ENCODE measurements at regions not wholly inside any gene's neighbourhood (a gene's known extent, or its start where the extent isn't known, plus 50 kb on each side); places are given as distances from the start of the nearest gene placed in this dataset.

GRCh38 chr2:2572393-2573204, 241.5 kb upstream of the MYT1L start:
- DNase-seq: no peak

GRCh38 chr2:2571301-2572150, 240.5 kb upstream of the MYT1L start:
- DNase-seq: no peak

- DNase-seq: no peak
These were observed 239.8 kb upstream of the MYT1L start for GRCh38 chr2:2570871-2571270.

GRCh38 chr2:2570360-2570759, 239.3 kb upstream of the MYT1L start:
- no peak for DNase-seq

GRCh38 chr2:2569836-2570235, 238.8 kb upstream of the MYT1L start:
- DNase-seq: no peak

GRCh38 chr2:2569306-2569705, 238.2 kb upstream of the MYT1L start:
- no peak for DNase-seq

GRCh38 chr2:2568411-2568810, 237.3 kb upstream of the MYT1L start:
- DNase-seq: no peak

GRCh38 chr2:2567776-2568175, 236.7 kb upstream of the MYT1L start:
- DNase-seq: no peak

- no peak for DNase-seq
These were observed 235.6 kb upstream of the MYT1L start for GRCh38 chr2:2566396-2567323.

GRCh38 chr2:2565671-2566070, 234.6 kb upstream of the MYT1L start:
- DNase-seq: no peak

- no peak for DNase-seq
These were observed 233.4 kb upstream of the MYT1L start for GRCh38 chr2:2564300-2565078.

- no peak for DNase-seq
These were observed 232.3 kb upstream of the MYT1L start for GRCh38 chr2:2563309-2563860.

- no peak for DNase-seq
These were observed 231.8 kb upstream of the MYT1L start for GRCh38 chr2:2562867-2563266.

- DNase-seq: no peak
These were observed 230.4 kb upstream of the MYT1L start for GRCh38 chr2:2561346-2562095.

GRCh38 chr2:2560374-2561015, 229.4 kb upstream of the MYT1L start:
- no peak for DNase-seq

- DNase-seq: no peak
These were observed 227.4 kb upstream of the MYT1L start for GRCh38 chr2:2558476-2558875.

- no peak for DNase-seq
These were observed 226.4 kb upstream of the MYT1L start for GRCh38 chr2:2557475-2557874.

GRCh38 chr2:2550856-2551255, 219.8 kb upstream of the MYT1L start:
- DNase-seq: no peak

GRCh38 chr2:2547911-2548310, 216.8 kb upstream of the MYT1L start:
- no peak for DNase-seq

- no peak for DNase-seq
These were observed 216.4 kb upstream of the MYT1L start for GRCh38 chr2:2547451-2547850.

GRCh38 chr2:2546046-2546445, 215.0 kb upstream of the MYT1L start:
- DNase-seq: no peak

All from activated CD4-positive, alpha-beta T cell treated with anti-CD3 and anti-CD28 coated beads, Interleukin-10, Interleukin-2, amounts not matched to agents 100 ng/mL and 50 ng/mL, durations not matched to agents 16 hours and 8 hours (primary cell).